Heart left ventricle (tissue), 16 donors: ENCODE measurements at regions not wholly inside any gene's neighbourhood (a gene's known extent, or its start where the extent isn't known, plus 50 kb on each side); places are given as distances from the start of the nearest gene placed in this dataset.

ENCODE experiments used
- ATAC-seq, 4 donors: fragments of 200-7000 bp; cut with Tn5 transposase; one replicate each; pipeline ENCODE4 v1.9.1; 2020 to 2022; ENCODE audit warnings: moderate library complexity in 4 of 4, mild to moderate bottlenecking in 3 of 4, moderate number of reproducible peaks in 1 of 4
- DNase-seq, 5 donors: peaks; one replicate each; pipeline ENCODE4 v3.0.0-alpha.2; 2020
- H3K27ac ChIP-seq, 12 donors: fragments of 200-600 bp; sonication (generic) in 4 of 12; one replicate each; pipeline versions ENCODE4 v1.5.0 to v1.8.0; 2016 to 2022; ENCODE audit warnings: mild to moderate bottlenecking in 2 of 12
- H3K27me3 ChIP-seq, 9 donors: fragments of 200-600 bp; sonication (generic) in 2 of 9; one replicate each; pipeline versions ENCODE4 v1.5.1 to v1.8.0; 2016 to 2022; ENCODE audit warnings: mild to moderate bottlenecking in 3 of 9
- H3K36me3 ChIP-seq, 9 donors: fragments of 200-600 bp; sonication (generic) in 2 of 9; one replicate each; pipeline versions ENCODE4 v1.5.0 to v1.8.0; 2018 to 2022; ENCODE audit warnings: mild to moderate bottlenecking in 2 of 9
- H3K4me1 ChIP-seq, 12 donors: fragments of 200-600 bp; sonication (generic) in 4 of 12; one replicate each; pipeline versions ENCODE4 v1.5.0 to v1.8.0; 2016 to 2022; ENCODE audit warnings: mild to moderate bottlenecking in 3 of 12
- H3K4me3 ChIP-seq, 12 donors: fragments of 200-600 bp; sonication (generic) in 4 of 12; one replicate each; pipeline versions ENCODE4 v1.5.0 to v1.8.0; 2017 to 2022; ENCODE audit warnings: mild to moderate bottlenecking in 9 of 12, moderate library complexity in 4 of 12
- H3K9me3 ChIP-seq, 12 donors: fragments of 200-600 bp; sonication (generic) in 4 of 12; one replicate each; pipeline versions ENCODE4 v1.5.0 to v1.8.0; 2016 to 2022; ENCODE audit warnings: mild to moderate bottlenecking in 1 of 12
- POLR2A ChIP-seq, 2 donors: fragments of 450-650 bp; IDR thresholded peaks; one replicate each; pipeline ENCODE4 v1.6.1; 2017; ENCODE audit warnings: antibody characterized with exemption in 2 of 2, mild to moderate bottlenecking in 2 of 2, moderate library complexity in 2 of 2
- WGBS, 4 donors: extraction: QIAGEN DNeasy Blood & Tissue Kit in 2 of 4; methylation state at CpG; one replicate each; pipeline versions ENCODE4 v1.1.5 to v1.1.7; 2013 to 2018; 5-methylcytosine and 5-hydroxymethylcytosine counted together
- intact Hi-C, 10 donors: fragments of 100-400 bp; cut with DNase I; formaldehyde crosslinking; loops; one replicate each; pipeline versions ENCODE4 v1.11.1 to v1.14.2; 2022
- TF ChIP-seq, protein P1 (sequence below), 12 donors: fragments of 200-600 bp; sonication (generic) in 4 of 12; IDR thresholded peaks; one replicate each; pipeline versions ENCODE4 v1.5.0 to v1.8.0; 2018 to 2022; ENCODE audit warnings: antibody characterized with exemption in 12 of 12, mild to moderate bottlenecking in 5 of 12
- donor health status: ischemic (EF 13 %, LVEDD 7.1; RV severe dilation, severe dysfunction).
- donor health status: healthy with polysubstance abuse.
- donor health status: DM: no; HTN: yes; CAD: no.
- donor health status: DM: no; HTN: no; CAD: no.
- donor health status: ischemic (EF 25% LVEDD 6.9; RV normal size, moderate dysfunction).
- donor health status: ischemic (EF 25% LVEDD 5.7; RV mildly dilated, moderate dysfunction).
- donor health status: healthy.
- donor health status: DM: yes; HTN: yes; CAD: no.
- donor health status: ischemic (EF 35%, LVEDD 5.7; RV mildly dilated, moderate dysfunction).
- donor health status: nonischemic (EF 11% LVEDD 7.7; RV severe dilation, severe dysfunction).
- donor health status: DM: yes; HTN: yes; CAD: no.
- donor health status: PGD.
- donor health status: ischemic (EF 29% LVEDD 5.4; RV normal size, mild dysfunction).
- donor health status: nonischemic (EF 23%, LVEDD 6.1; RV moderate dilation, normal function).

DNA sequence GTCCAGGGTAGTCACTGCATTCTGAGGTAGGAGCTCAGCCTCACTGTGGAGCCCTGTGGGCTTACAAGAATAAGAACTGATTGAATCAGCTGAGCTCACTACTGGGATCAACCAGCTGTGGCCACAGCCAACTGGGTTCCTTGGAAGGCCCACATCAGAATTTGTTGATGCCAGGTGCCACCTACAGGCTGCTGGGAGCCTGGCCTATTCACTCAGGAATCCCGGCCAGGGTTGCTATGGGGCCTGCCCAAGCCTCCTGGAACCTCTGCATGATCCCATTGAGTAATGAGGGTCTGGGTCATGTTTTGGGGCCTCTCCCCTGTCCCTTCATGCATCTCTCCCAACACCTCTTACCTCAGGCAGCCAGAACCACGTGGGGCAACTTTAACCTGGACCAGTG is 53.9 kb upstream of the KIAA1210 start:
- Histone ChIP-seq H3K27ac (no peak overlapping the region), H3K9me3 (no peaks in the 10 kb centered on the region), H3K4me3 (no peak overlapping the region), H3K36me3 (no peaks in the 10 kb centered on the region), H3K27me3 (peaks cover 0 to 10% (median 0%) of the 10 kb centered on the region in 9 donors), H3K4me1 (no peaks in the 10 kb centered on the region)
- intact Hi-C loops: no loop called here
- ATAC-seq (no peak), DNase-seq (no peak)
- 34 to 58% (median 37%) methylated on average over 2 of the region's 2 CpGs for WGBS, 4 donors
- TF ChIP-seq, protein P1, sequence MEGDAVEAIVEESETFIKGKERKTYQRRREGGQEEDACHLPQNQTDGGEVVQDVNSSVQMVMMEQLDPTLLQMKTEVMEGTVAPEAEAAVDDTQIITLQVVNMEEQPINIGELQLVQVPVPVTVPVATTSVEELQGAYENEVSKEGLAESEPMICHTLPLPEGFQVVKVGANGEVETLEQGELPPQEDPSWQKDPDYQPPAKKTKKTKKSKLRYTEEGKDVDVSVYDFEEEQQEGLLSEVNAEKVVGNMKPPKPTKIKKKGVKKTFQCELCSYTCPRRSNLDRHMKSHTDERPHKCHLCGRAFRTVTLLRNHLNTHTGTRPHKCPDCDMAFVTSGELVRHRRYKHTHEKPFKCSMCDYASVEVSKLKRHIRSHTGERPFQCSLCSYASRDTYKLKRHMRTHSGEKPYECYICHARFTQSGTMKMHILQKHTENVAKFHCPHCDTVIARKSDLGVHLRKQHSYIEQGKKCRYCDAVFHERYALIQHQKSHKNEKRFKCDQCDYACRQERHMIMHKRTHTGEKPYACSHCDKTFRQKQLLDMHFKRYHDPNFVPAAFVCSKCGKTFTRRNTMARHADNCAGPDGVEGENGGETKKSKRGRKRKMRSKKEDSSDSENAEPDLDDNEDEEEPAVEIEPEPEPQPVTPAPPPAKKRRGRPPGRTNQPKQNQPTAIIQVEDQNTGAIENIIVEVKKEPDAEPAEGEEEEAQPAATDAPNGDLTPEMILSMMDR (IDR thresholded peaks at IDR 0.05): peak in 1 of 12 donors; percentile 6
- no peak for TF ChIP-seq POLR2A (IDR thresholded peaks at IDR 0.05)

DNA sequence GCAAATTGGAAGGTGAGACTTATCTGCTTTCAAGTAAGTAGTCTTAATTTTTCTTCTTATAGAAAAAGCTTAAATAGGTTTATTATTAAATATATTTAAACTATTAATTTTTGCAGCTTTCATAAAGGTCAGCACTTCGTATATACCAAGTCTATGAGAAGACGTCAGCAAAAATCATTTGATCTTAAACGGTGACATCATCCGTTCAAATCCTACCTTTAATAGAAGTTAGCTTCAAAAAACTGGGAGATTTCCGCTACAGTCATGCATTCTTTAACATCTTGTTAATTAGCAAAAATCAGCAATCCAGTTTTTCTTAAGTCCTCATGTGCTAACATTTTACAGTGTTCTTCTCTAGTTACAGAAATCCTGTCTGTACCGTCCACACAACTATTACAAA is 49.9 kb upstream of the PGRMC1 start:
- 81 to 94% (median 88%) methylated on average over 6 of the region's 6 CpGs for WGBS, 4 donors
- TF ChIP-seq, protein P1 (IDR thresholded peaks at IDR 0.05): no peak
- no peak for TF ChIP-seq POLR2A (IDR thresholded peaks at IDR 0.05)
- Histone ChIP-seq H3K36me3 (no peaks in the 10 kb centered on the region), H3K27ac (no peak overlapping the region), H3K4me1 (peaks cover 0 to 5% (median 0%) of the 10 kb centered on the region in 12 donors), H3K9me3 (no peaks in the 10 kb centered on the region), H3K27me3 (no peaks in the 10 kb centered on the region), H3K4me3 (no peak overlapping the region)
- intact Hi-C loops: no loop called here
- ATAC-seq: no peak
- DNase-seq: no peak
